HFFc6 (cell line): ENCODE measurements at regions not wholly inside any gene's neighbourhood (a gene's known extent, or its start where the extent isn't known, plus 50 kb on each side); places are given as distances from the start of the nearest gene placed in this dataset.
"Not testable (repeated sequence)": the region's sequence is repeated elsewhere in the genome, so short reads cannot be mapped to it uniquely, and the experiment has no call there.

Experiments used
- DNase-seq: peaks from one replicate; pipeline ENCODE4 v3.0.0-alpha.2; 2018
- H3K27ac Mint-ChIP-seq: 2 replicates; pipeline ENCODE4 v1.8.0; 2020; ENCODE audit warnings: mild to moderate bottlenecking, mixed read lengths
- H3K27me3 Mint-ChIP-seq: 2 replicates; pipeline ENCODE4 v1.8.0; 2021; ENCODE audit warnings: mild to moderate bottlenecking, moderate library complexity, mixed read lengths; ENCODE audit not compliant: insufficient read depth
- H3K36me3 Mint-ChIP-seq: 2 replicates; pipeline ENCODE4 v1.8.0; 2021; ENCODE audit warnings: low read depth, mixed read lengths
- H3K4me1 Mint-ChIP-seq: 2 replicates; pipeline ENCODE4 v1.8.0; 2020; ENCODE audit warnings: low read depth, mixed read lengths
- H3K4me3 Mint-ChIP-seq: 2 replicates; pipeline ENCODE4 v1.8.0; 2020; ENCODE audit warnings: mild to moderate bottlenecking, moderate library complexity, mixed read lengths
- H3K9me3 Mint-ChIP-seq: 2 replicates; pipeline ENCODE4 v1.8.0; 2020; ENCODE audit warnings: mild to moderate bottlenecking, mixed read lengths
- TF ChIP-seq, protein P1 (sequence below): fragments of 200-600 bp; sonication (generic); IDR thresholded peaks from 2 replicates; pipeline ENCODE4 v1.5.0; 2021; ENCODE audit warnings: antibody characterized with exemption, mild to moderate bottlenecking

GRCh38 chr7:131687296-131687695 lies 130.9 kb upstream of the PODXL start:
- DNase-seq: no peak
- Mint-ChIP-seq H3K4me3 (no peak overlapping the region), H3K9me3 (no peaks in the 10 kb centered on the region), H3K4me1 (peaks cover 5% of the 10 kb centered on the region; the same call in 1 of the 2 replicates), H3K27me3 (peaks cover 27% of the 10 kb centered on the region), H3K36me3 (no peaks in the 10 kb centered on the region), H3K27ac (no peak overlapping the region)
- TF ChIP-seq, protein P1, sequence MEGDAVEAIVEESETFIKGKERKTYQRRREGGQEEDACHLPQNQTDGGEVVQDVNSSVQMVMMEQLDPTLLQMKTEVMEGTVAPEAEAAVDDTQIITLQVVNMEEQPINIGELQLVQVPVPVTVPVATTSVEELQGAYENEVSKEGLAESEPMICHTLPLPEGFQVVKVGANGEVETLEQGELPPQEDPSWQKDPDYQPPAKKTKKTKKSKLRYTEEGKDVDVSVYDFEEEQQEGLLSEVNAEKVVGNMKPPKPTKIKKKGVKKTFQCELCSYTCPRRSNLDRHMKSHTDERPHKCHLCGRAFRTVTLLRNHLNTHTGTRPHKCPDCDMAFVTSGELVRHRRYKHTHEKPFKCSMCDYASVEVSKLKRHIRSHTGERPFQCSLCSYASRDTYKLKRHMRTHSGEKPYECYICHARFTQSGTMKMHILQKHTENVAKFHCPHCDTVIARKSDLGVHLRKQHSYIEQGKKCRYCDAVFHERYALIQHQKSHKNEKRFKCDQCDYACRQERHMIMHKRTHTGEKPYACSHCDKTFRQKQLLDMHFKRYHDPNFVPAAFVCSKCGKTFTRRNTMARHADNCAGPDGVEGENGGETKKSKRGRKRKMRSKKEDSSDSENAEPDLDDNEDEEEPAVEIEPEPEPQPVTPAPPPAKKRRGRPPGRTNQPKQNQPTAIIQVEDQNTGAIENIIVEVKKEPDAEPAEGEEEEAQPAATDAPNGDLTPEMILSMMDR: no peak

GRCh38 chr7:131686833-131687232 lies 130.4 kb upstream of the PODXL start:
- Mint-ChIP-seq H3K4me1 (peaks cover under 1% of the 10 kb centered on the region; the same call in 1 of the 2 replicates), H3K27me3 (peaks cover 27% of the 10 kb centered on the region), H3K27ac (no peak overlapping the region), H3K9me3 (no peaks in the 10 kb centered on the region), H3K36me3 (no peaks in the 10 kb centered on the region), H3K4me3 (no peak overlapping the region)
- TF ChIP-seq, protein P1: no peak
- DNase-seq: no peak

GRCh38 chr7:131683536-131684125 lies 127.2 kb upstream of the PODXL start:
- H3K27ac Mint-ChIP-seq: no peak overlapping the region
- H3K36me3 Mint-ChIP-seq: no peaks in the 10 kb centered on the region
- TF ChIP-seq, protein P1: no peak
- H3K27me3 Mint-ChIP-seq: peaks cover 22% of the 10 kb centered on the region
- DNase-seq: no peak
- H3K9me3 Mint-ChIP-seq: peaks cover 6% of the 10 kb centered on the region; the same call in 1 of the 2 replicates
- H3K4me3 Mint-ChIP-seq: no peak overlapping the region
- peaks cover 3% of the 10 kb centered on the region; the same call in 1 of the 2 replicates for H3K4me1 Mint-ChIP-seq

- no peak overlapping the region for H3K27ac Mint-ChIP-seq
- no peaks in the 10 kb centered on the region for H3K36me3 Mint-ChIP-seq
- no peak overlapping the region for H3K4me3 Mint-ChIP-seq
- no peak for DNase-seq
- peaks cover 13% of the 10 kb centered on the region for H3K27me3 Mint-ChIP-seq
- H3K4me1 Mint-ChIP-seq: peaks cover 5% of the 10 kb centered on the region; the same call in 1 of the 2 replicates
- peaks cover 6% of the 10 kb centered on the region; the same call in 1 of the 2 replicates for H3K9me3 Mint-ChIP-seq
- TF ChIP-seq, protein P1: no peak
Observed at GRCh38 chr7:131681961-131682360, 125.5 kb upstream of the PODXL start.

- not testable (repeated sequence) for H3K27ac Mint-ChIP-seq, H3K36me3 Mint-ChIP-seq, H3K4me3 Mint-ChIP-seq, H3K9me3 Mint-ChIP-seq, DNase-seq, H3K4me1 Mint-ChIP-seq
- peaks cover 15% of the 10 kb centered on the region for H3K27me3 Mint-ChIP-seq
Observed at GRCh38 chr7:131679071-131679470, 122.6 kb upstream of the PODXL start.

GRCh38 chr7:131676850-131677249 lies 120.4 kb upstream of the PODXL start:
- not testable (repeated sequence) for H3K36me3 Mint-ChIP-seq, H3K4me3 Mint-ChIP-seq, H3K4me1 Mint-ChIP-seq, DNase-seq, H3K27ac Mint-ChIP-seq, H3K9me3 Mint-ChIP-seq
- peaks cover 17% of the 10 kb centered on the region for H3K27me3 Mint-ChIP-seq
